ENCODE measurements at regions not wholly inside any gene's neighbourhood (a gene's known extent, or its start where the extent isn't known, plus 50 kb on each side); places are given as distances from the start of the nearest gene placed in this dataset.
"Not testable (repeated sequence)": the region's sequence is repeated elsewhere in the genome, so short reads cannot be mapped to it uniquely, and the experiment has no call there.

GRCh38 chr3:81277853-81278252, 483.6 kb downstream of the GBE1 start:
- no peak for DNase-seq

GRCh38 chr3:81274671-81275070, 486.8 kb downstream of the GBE1 start:
- no peak for DNase-seq

GRCh38 chr3:81270603-81271379, 490.7 kb downstream of the GBE1 start:
- no peak for DNase-seq

GRCh38 chr3:81268526-81268925, 492.9 kb downstream of the GBE1 start:
- DNase-seq = no peak

GRCh38 chr3:81261996-81262395, 499.4 kb downstream of the GBE1 start:
- no peak for DNase-seq

GRCh38 chr3:81255463-81255862, 506.0 kb downstream of the GBE1 start:
- DNase-seq = no peak

- DNase-seq = no peak
Measured at GRCh38 chr3:81251096-81251495, 510.3 kb downstream of the GBE1 start.

GRCh38 chr3:81249540-81250029, 511.9 kb downstream of the GBE1 start:
- no peak for DNase-seq

- DNase-seq = no peak
Measured at GRCh38 chr3:81245501-81245900, 515.9 kb downstream of the GBE1 start.

GRCh38 chr3:81245043-81245442, 516.4 kb downstream of the GBE1 start:
- DNase-seq = no peak

- no peak for DNase-seq
Measured at GRCh38 chr3:81244231-81244630, 517.2 kb downstream of the GBE1 start.

GRCh38 chr3:81242871-81243270, 518.6 kb downstream of the GBE1 start:
- DNase-seq = peak; percentile 35

GRCh38 chr3:81237181-81237580, 524.3 kb downstream of the GBE1 start:
- no peak for DNase-seq

GRCh38 chr3:81218023-81218422, 543.4 kb downstream of the GBE1 start:
- peak; percentile 65 for DNase-seq

- DNase-seq = no peak
Measured at GRCh38 chr3:81217101-81217500, 544.3 kb downstream of the GBE1 start.

GRCh38 chr3:81216192-81216591, 545.3 kb downstream of the GBE1 start:
- no peak for DNase-seq

GRCh38 chr3:81214631-81215030, 546.8 kb downstream of the GBE1 start:
- no peak for DNase-seq

GRCh38 chr3:81199587-81199986, 561.9 kb downstream of the GBE1 start:
- peak; percentile 61 for DNase-seq

- peak; percentile 35 for DNase-seq
Measured at GRCh38 chr3:81198756-81199155, 562.7 kb downstream of the GBE1 start.

- DNase-seq = no peak
Measured at GRCh38 chr3:81198216-81198615, 563.2 kb downstream of the GBE1 start.

- no peak for DNase-seq
Measured at GRCh38 chr3:81197386-81197785, 564.1 kb downstream of the GBE1 start.

GRCh38 chr3:81195478-81195877, 566.0 kb downstream of the GBE1 start:
- no peak for DNase-seq

- DNase-seq = no peak
Measured at GRCh38 chr3:81186412-81186811, 575.0 kb downstream of the GBE1 start.

GRCh38 chr3:81182086-81182875, 579.2 kb downstream of the GBE1 start:
- DNase-seq = not testable (repeated sequence)
